HepG2 (cell line): ENCODE measurements at regions not wholly inside any gene's neighbourhood (a gene's known extent, or its start where the extent isn't known, plus 50 kb on each side); places are given as distances from the start of the nearest gene placed in this dataset.

Experiments used
- ATAC-seq: fragments of 200-7000 bp; cut with Tn5 transposase; 3 replicates; pipeline ENCODE4 v1.9.1; 2020; ENCODE audit warnings: mild to moderate bottlenecking, moderate library complexity
- BruUV-seq: library from RNA; stranded (reverse); fragments of 400-500 nt; replicated peaks from 2 replicates; lab custom pipeline; 2021; lab: Mats Ljungman, UMichigan
- CTCF ChIA-PET: fragments of 300-600 bp; formaldehyde crosslinking; extraction: SDS; loops from one replicate; lab custom pipeline; 2021; ENCODE audit warnings: low total read pairs, inconsistent platforms, low intra/inter-chr PET ratio; lab: Yijun Ruan, JAX
- POLR2A ChIA-PET: fragments of 350-600 bp; sonication (Branson Sonifier 250); formaldehyde crosslinking; loops from one replicate; lab custom pipeline; 2020; ENCODE audit warnings: antibody characterized with exemption, inconsistent platforms; lab: Yijun Ruan, JAX
- DNase-seq: peaks from one replicate; pipeline ENCODE4 v3.0.0-alpha.2; 2015; ENCODE audit warnings: low spot score
- FAIRE-seq: peaks from 3 replicates; lab custom pipeline; 2011; peaks lifted over from hg19 to GRCh38; lab: Jason Lieb, UNC
- H2AFZ ChIP-seq: one replicate; pipeline ENCODE4 v1.6.1; 2011; ENCODE audit warnings: low read length, inconsistent platforms
- H3K27ac ChIP-seq: fragments of 300-600 bp; 3 replicates; pipeline ENCODE4 v1.8.0; 2011; ENCODE audit warnings: mixed run types, mild to moderate bottlenecking, mixed read lengths, low read length, inconsistent platforms; ENCODE audit not compliant: insufficient read depth; ENCODE audit errors: extremely low read length
- H3K27me3 ChIP-seq, 2 experiments: fragments of 200-600 bp in 1 of 2; 2 replicates in 1 of 2; 3 replicates in 1 of 2; pipeline versions ENCODE4 v1.6.0 to v1.8.0; 2011; ENCODE audit warnings: low read length in 2 of 2, mild to moderate bottlenecking in 2 of 2, moderate library complexity in 2 of 2, inconsistent platforms in 1 of 2; ENCODE audit not compliant: insufficient read depth in 2 of 2, control insufficient read depth in 1 of 2
- H3K36me3 ChIP-seq, 2 experiments: fragments of 200-600 bp in 1 of 2; replicated peaks in 1 of 2; 2 replicates in 1 of 2; 3 replicates in 1 of 2; pipeline versions ENCODE4 v1.5.1 to v1.8.0; 2011; ENCODE audit warnings: low read length in 2 of 2, inconsistent platforms in 1 of 2; ENCODE audit not compliant: insufficient read depth in 2 of 2, control insufficient read depth in 1 of 2
- H3K4me1 ChIP-seq: 2 replicates; pipeline ENCODE4 v1.5.1; 2012; ENCODE audit warnings: low read length, inconsistent platforms; ENCODE audit not compliant: insufficient read depth
- H3K4me2 ChIP-seq: 2 replicates; pipeline ENCODE4 v1.6.0; 2011; ENCODE audit warnings: low read depth, low read length, inconsistent platforms
- H3K4me3 ChIP-seq, 3 experiments: fragments of 200-600 bp in 1 of 3; sonication (generic), shearing (Covaris generic) in 1 of 3; replicated peaks in 1 of 3; 2 replicates each; pipeline ENCODE4 v1.5.1; 2011 to 2016; ENCODE audit warnings: low read length in 3 of 3, inconsistent platforms in 2 of 3, low read depth in 2 of 3, mild to moderate bottlenecking in 2 of 3, control low read depth in 1 of 3, mixed read lengths in 1 of 3; ENCODE audit not compliant: insufficient read depth in 1 of 3
- H3K79me2 ChIP-seq: one replicate; pipeline ENCODE4 v1.6.1; 2011; ENCODE audit warnings: low read length, inconsistent platforms; ENCODE audit not compliant: insufficient read depth
- H3K9ac ChIP-seq: 2 replicates; pipeline ENCODE4 v1.6.0; 2011; ENCODE audit warnings: mild to moderate bottlenecking, low read depth, low read length, inconsistent platforms; ENCODE audit not compliant: insufficient read depth
- H3K9me3 ChIP-seq: 2 replicates; pipeline ENCODE4 v1.5.1; 2012; ENCODE audit warnings: mild to moderate bottlenecking, low read length
- H4K20me1 ChIP-seq: 2 replicates; pipeline ENCODE4 v1.6.0; 2011; ENCODE audit warnings: inconsistent platforms, mild to moderate bottlenecking, low read length, moderate library complexity; ENCODE audit not compliant: insufficient read depth
- KLF12 ChIP-seq: sonication (generic); formaldehyde crosslinking; IDR thresholded peaks from 2 replicates; pipeline ENCODE4 v1.4.0; 2020; ENCODE audit warnings: missing genetic modification reagents, borderline replicate concordance
- MATR3 ChIP-seq: sonication (generic); formaldehyde crosslinking; IDR thresholded peaks from 2 replicates; pipeline ENCODE4 v1.4.0; 2020; ENCODE audit warnings: missing genetic modification reagents
- PAWR ChIP-seq: sonication (generic); formaldehyde crosslinking; IDR thresholded peaks from 2 replicates; pipeline ENCODE4 v1.4.0; 2020; ENCODE audit warnings: missing genetic modification reagents, mild to moderate bottlenecking, borderline replicate concordance
- RXRB ChIP-seq: IDR thresholded peaks from 2 replicates; pipeline ENCODE4 v1.6.1; 2016; ENCODE audit warnings: borderline replicate concordance, missing genetic modification reagents, missing compliant biosample characterization
- ZNF17 ChIP-seq: sonication (generic); formaldehyde crosslinking; IDR thresholded peaks from 2 replicates; pipeline ENCODE4 v1.5.0; 2020; ENCODE audit warnings: mild to moderate bottlenecking, missing genetic modification reagents
- ZNF432 ChIP-seq: sonication (generic); formaldehyde crosslinking; IDR thresholded peaks from 2 replicates; pipeline ENCODE4 v1.5.0; 2020; ENCODE audit warnings: missing genetic modification reagents, mild to moderate bottlenecking, borderline replicate concordance
- ZNF629 ChIP-seq: sonication (generic); formaldehyde crosslinking; conservative IDR thresholded peaks from 2 replicates; pipeline ENCODE4 v1.5.0; 2020; ENCODE audit warnings: missing genetic modification reagents
- WGBS: methylation state at CpG from one replicate; pipeline ENCODE4 v1.1.6; 2017; ENCODE audit warnings: low lambda C conversion rate; 5-methylcytosine and 5-hydroxymethylcytosine counted together
- in situ Hi-C: cut with HindIII; loops from 2 replicates; pipeline ENCODE4 v1.10.0; 2017; ENCODE audit warnings: low pct_unique_long_range_greater_than_20kb; ENCODE audit not compliant: extremely low pct_ligation_motif_present
- intact Hi-C: fragments of 100-400 bp; cut with micrococcal nuclease; formaldehyde crosslinking; loops from one replicate; pipeline ENCODE4 v1.10.0; 2022; ENCODE audit not compliant: unreplicated experiment
- TF ChIP-seq, protein P1 (sequence below): sonication (generic); formaldehyde crosslinking; IDR thresholded peaks from 2 replicates; pipeline ENCODE4 v1.8.1; 2023; ENCODE audit warnings: mild to moderate bottlenecking, missing genetic modification reagents
- TF ChIP-seq, protein P2 (sequence below): sonication (generic); formaldehyde crosslinking; IDR thresholded peaks from 2 replicates; pipeline ENCODE4 v1.5.1; 2020; ENCODE audit warnings: mild to moderate bottlenecking, missing genetic modification reagents, moderate library complexity
- TF ChIP-seq, protein P3 (sequence below): sonication (generic); formaldehyde crosslinking; IDR thresholded peaks from 2 replicates; pipeline ENCODE4 v1.4.0; 2020; ENCODE audit warnings: mild to moderate bottlenecking, low read depth, missing genetic modification reagents

DNA sequence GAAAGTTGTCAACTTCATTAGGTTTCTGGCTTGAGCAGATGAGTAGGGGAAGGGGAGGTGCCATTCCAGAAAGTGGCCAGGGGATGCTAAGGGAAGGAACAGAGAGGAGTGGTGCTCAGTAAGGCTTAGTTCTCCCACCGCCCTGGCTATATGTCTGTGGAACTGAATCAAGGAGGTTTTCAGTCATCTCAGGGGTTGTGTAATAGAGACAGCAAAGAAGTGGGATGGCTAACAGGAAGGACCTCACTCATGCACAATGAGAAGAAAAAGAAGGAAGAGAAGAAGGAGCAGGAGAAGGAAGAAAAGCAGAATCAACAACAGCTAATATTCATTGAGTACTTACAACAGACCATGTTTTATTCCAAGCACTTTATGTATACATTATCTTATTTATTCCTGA, 368.7 kb downstream of the MID1IP1 start:
- no peak overlapping the region for H3K4me3 ChIP-seq
- H3K27ac ChIP-seq, result no peak overlapping the region
- H3K4me2 ChIP-seq, result no peak overlapping the region
- no TSS peak for BruUV-seq
- WGBS, result 87% methylated on average over 1 of the region's 1 CpG
- POLR2A ChIA-PET, result no interaction called here
- no peak for ATAC-seq
- H3K9me3 ChIP-seq, result no peaks in the 10 kb centered on the region
- no peaks in the 10 kb centered on the region for H3K79me2 ChIP-seq
- CTCF ChIA-PET, result no interaction called here
- in situ Hi-C loops (no loop called here), intact Hi-C loops (no loop called here)
- FAIRE-seq, result no peak
- H3K27me3 ChIP-seq, result no peaks in the 10 kb centered on the region
- H2AFZ ChIP-seq, result no peak overlapping the region
- H3K9ac ChIP-seq, result no peak overlapping the region
- no peaks in the 10 kb centered on the region for H3K36me3 ChIP-seq
- no peaks in the 10 kb centered on the region for H4K20me1 ChIP-seq
- TF ChIP-seq KLF12 (no peak), RXRB (CRISPR knock-in tag) (no peak), MATR3 (no peak), ZNF432 (no peak), ZNF17 (CRISPR knock-in tag) (no peak), PAWR (CRISPR knock-in tag) (no peak), ZNF629 (no peak)
- TF ChIP-seq, protein P1, sequence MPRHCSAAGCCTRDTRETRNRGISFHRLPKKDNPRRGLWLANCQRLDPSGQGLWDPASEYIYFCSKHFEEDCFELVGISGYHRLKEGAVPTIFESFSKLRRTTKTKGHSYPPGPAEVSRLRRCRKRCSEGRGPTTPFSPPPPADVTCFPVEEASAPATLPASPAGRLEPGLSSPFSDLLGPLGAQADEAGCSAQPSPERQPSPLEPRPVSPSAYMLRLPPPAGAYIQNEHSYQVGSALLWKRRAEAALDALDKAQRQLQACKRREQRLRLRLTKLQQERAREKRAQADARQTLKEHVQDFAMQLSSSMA (CRISPR knock-in tag), result no peak
- TF ChIP-seq, protein P2, sequence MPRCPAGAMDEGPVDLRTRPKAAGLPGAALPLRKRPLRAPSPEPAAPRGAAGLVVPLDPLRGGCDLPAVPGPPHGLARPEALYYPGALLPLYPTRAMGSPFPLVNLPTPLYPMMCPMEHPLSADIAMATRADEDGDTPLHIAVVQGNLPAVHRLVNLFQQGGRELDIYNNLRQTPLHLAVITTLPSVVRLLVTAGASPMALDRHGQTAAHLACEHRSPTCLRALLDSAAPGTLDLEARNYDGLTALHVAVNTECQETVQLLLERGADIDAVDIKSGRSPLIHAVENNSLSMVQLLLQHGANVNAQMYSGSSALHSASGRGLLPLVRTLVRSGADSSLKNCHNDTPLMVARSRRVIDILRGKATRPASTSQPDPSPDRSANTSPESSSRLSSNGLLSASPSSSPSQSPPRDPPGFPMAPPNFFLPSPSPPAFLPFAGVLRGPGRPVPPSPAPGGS, result no peak
- TF ChIP-seq, protein P3, sequence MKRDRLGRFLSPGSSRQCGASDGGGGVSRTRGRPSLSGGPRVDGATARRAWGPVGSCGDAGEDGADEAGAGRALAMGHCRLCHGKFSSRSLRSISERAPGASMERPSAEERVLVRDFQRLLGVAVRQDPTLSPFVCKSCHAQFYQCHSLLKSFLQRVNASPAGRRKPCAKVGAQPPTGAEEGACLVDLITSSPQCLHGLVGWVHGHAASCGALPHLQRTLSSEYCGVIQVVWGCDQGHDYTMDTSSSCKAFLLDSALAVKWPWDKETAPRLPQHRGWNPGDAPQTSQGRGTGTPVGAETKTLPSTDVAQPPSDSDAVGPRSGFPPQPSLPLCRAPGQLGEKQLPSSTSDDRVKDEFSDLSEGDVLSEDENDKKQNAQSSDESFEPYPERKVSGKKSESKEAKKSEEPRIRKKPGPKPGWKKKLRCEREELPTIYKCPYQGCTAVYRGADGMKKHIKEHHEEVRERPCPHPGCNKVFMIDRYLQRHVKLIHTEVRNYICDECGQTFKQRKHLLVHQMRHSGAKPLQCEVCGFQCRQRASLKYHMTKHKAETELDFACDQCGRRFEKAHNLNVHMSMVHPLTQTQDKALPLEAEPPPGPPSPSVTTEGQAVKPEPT (CRISPR knock-in tag), result no peak
- TF ChIP-seq, all 625 proteins: peak for 0
- DNase-seq, result no peak
- H3K4me1 ChIP-seq, result no peaks in the 10 kb centered on the region
